ENCODE measurements at regions not wholly inside any gene's neighbourhood (a gene's known extent, or its start where the extent isn't known, plus 50 kb on each side); places are given as distances from the start of the nearest gene placed in this dataset.

- no peak for TF ChIP-seq EP300 (IDR thresholded peaks at IDR 0.05)
- TF ChIP-seq CTCF (IDR thresholded peaks at IDR 0.05): no peak
- no peak for TF ChIP-seq POLR2AphosphoS5 (IDR thresholded peaks at IDR 0.05)
- TF ChIP-seq POLR2A (IDR thresholded peaks at IDR 0.05): no peak
- H3K27me3 ChIP-seq: peaks cover 0 to 6% (median 0%) of the 10 kb centered on the region in 3 donors
- 71 to 76% (median 73%) methylated on average over 2 of the region's 2 CpGs for WGBS, 5 donors
- intact Hi-C loops (cut with DNase I; ENCODE audit: low total_unique reads): no loop called here
- no peaks in the 10 kb centered on the region for H3K9me3 ChIP-seq
- no peak for DNase-seq
- no peaks in the 10 kb centered on the region for H3K4me1 ChIP-seq
- no peak overlapping the region for H3K4me3 ChIP-seq
- H3K27ac ChIP-seq: no peak overlapping the region
- no peaks in the 10 kb centered on the region for H3K36me3 ChIP-seq
Observed at GRCh38 chr5:173514661-173515060, 101.8 kb downstream of the BOD1 start.

- no peak overlapping the region for H3K27ac ChIP-seq
- TF ChIP-seq POLR2A (IDR thresholded peaks at IDR 0.05) (no peak), POLR2AphosphoS5 (IDR thresholded peaks at IDR 0.05) (no peak), EP300 (IDR thresholded peaks at IDR 0.05) (no peak), CTCF (IDR thresholded peaks at IDR 0.05) (no peak)
- H3K4me1 ChIP-seq: no peaks in the 10 kb centered on the region
- intact Hi-C loops (cut with DNase I; ENCODE audit: low total_unique reads): no loop called here
- no peak overlapping the region for H3K4me3 ChIP-seq
- H3K27me3 ChIP-seq: no peaks in the 10 kb centered on the region
- no peaks in the 10 kb centered on the region for H3K9me3 ChIP-seq
- no peaks in the 10 kb centered on the region for H3K36me3 ChIP-seq
- DNase-seq: no peak
Observed at GRCh38 chr5:173513521-173513991, 102.9 kb downstream of the BOD1 start.

GRCh38 chr5:173512637-173513435, 103.6 kb downstream of the BOD1 start:
- H3K36me3 ChIP-seq: no peaks in the 10 kb centered on the region
- H3K27ac ChIP-seq: no peak overlapping the region
- no peak for DNase-seq
- no peaks in the 10 kb centered on the region for H3K9me3 ChIP-seq
- intact Hi-C loops (cut with DNase I; ENCODE audit: low total_unique reads): no loop called here
- 49 to 54% (median 51%) methylated on average over 5 of the region's 5 CpGs for WGBS, 5 donors
- TF ChIP-seq POLR2A (IDR thresholded peaks at IDR 0.05) (no peak), POLR2AphosphoS5 (IDR thresholded peaks at IDR 0.05) (no peak), CTCF (IDR thresholded peaks at IDR 0.05) (no peak), EP300 (IDR thresholded peaks at IDR 0.05) (no peak)
- H3K4me3 ChIP-seq: no peak overlapping the region
- no peaks in the 10 kb centered on the region for H3K4me1 ChIP-seq
- H3K27me3 ChIP-seq: no peaks in the 10 kb centered on the region

- Histone ChIP-seq H3K27me3 (no peaks in the 10 kb centered on the region), H3K4me3 (no peak overlapping the region), H3K4me1 (no peaks in the 10 kb centered on the region), H3K9me3 (peaks cover 7 to 14% (median 9%) of the 10 kb centered on the region in 4 donors), H3K27ac (no peak overlapping the region), H3K36me3 (no peaks in the 10 kb centered on the region)
- TF ChIP-seq POLR2AphosphoS5 (IDR thresholded peaks at IDR 0.05) (no peak), CTCF (IDR thresholded peaks at IDR 0.05) (no peak), POLR2A (IDR thresholded peaks at IDR 0.05) (no peak), EP300 (IDR thresholded peaks at IDR 0.05) (no peak)
- intact Hi-C loops (cut with DNase I; ENCODE audit: low total_unique reads): no loop called here
- DNase-seq: no peak
- 76 to 85% (median 78%) methylated on average over 3 of the region's 3 CpGs for WGBS, 5 donors
Observed at GRCh38 chr5:173509060-173509459, 107.4 kb downstream of the BOD1 start.

All from stomach (tissue), 8 donors.